HG02763 (cell line): ENCODE measurements at regions not wholly inside any gene's neighbourhood (a gene's known extent, or its start where the extent isn't known, plus 50 kb on each side); places are given as distances from the start of the nearest gene placed in this dataset.

Source experiments
- ATAC-seq: cut with Tn5 transposase; IDR thresholded peaks from one replicate; pipeline ENCODE4 v1.9.1; 2021; ENCODE audit warnings: mild to moderate bottlenecking, moderate library complexity; ENCODE audit not compliant: unreplicated experiment

- no peak for ATAC-seq
These were observed 80.1 kb downstream of the PJA1 start for GRCh38 chrX:69085151-69085550.

- ATAC-seq: no peak
These were observed 81.5 kb downstream of the PJA1 start for GRCh38 chrX:69083801-69084200.

GRCh38 chrX:69083361-69083760 is 81.9 kb downstream of the PJA1 start:
- ATAC-seq: no peak

GRCh38 chrX:69082753-69083150 is 82.5 kb downstream of the PJA1 start:
- ATAC-seq: no peak

- ATAC-seq: no peak
These were observed 83.0 kb downstream of the PJA1 start for GRCh38 chrX:69082055-69082752.

GRCh38 chrX:69080855-69081465 is 84.3 kb downstream of the PJA1 start:
- ATAC-seq: no peak

GRCh38 chrX:69079268-69079667 is 86.0 kb downstream of the PJA1 start:
- no peak for ATAC-seq

- no peak for ATAC-seq
These were observed 87.3 kb downstream of the PJA1 start for GRCh38 chrX:69077895-69078455.

GRCh38 chrX:69076088-69076487 is 89.2 kb downstream of the PJA1 start:
- no peak for ATAC-seq

GRCh38 chrX:69074726-69075125 is 90.5 kb downstream of the PJA1 start:
- ATAC-seq: no peak

GRCh38 chrX:69073721-69074120 is 91.5 kb downstream of the PJA1 start:
- ATAC-seq: no peak

- ATAC-seq: no peak
These were observed 92.0 kb downstream of the PJA1 start for GRCh38 chrX:69073241-69073640.

GRCh38 chrX:69072486-69073006 is 92.7 kb downstream of the PJA1 start:
- no peak for ATAC-seq

GRCh38 chrX:69070949-69071650 is 94.2 kb downstream of the PJA1 start:
- ATAC-seq: no peak

- ATAC-seq: no peak
These were observed 95.4 kb downstream of the PJA1 start for GRCh38 chrX:69069876-69070275.

- ATAC-seq: no peak
These were observed 96.2 kb downstream of the PJA1 start for GRCh38 chrX:69069086-69069445.

GRCh38 chrX:69068301-69069085 is 96.8 kb downstream of the PJA1 start:
- no peak for ATAC-seq

GRCh38 chrX:69067841-69068240 is 97.4 kb downstream of the PJA1 start:
- ATAC-seq: no peak

- no peak for ATAC-seq
These were observed 98.2 kb downstream of the PJA1 start for GRCh38 chrX:69066966-69067525.

GRCh38 chrX:69066021-69066757 is 99.1 kb downstream of the PJA1 start:
- ATAC-seq: no peak
